Activated CD4-positive, alpha-beta T cell treated with anti-CD3 and anti-CD28 coated beads for 36 hours (primary cell): ENCODE measurements at regions not wholly inside any gene's neighbourhood (a gene's known extent, or its start where the extent isn't known, plus 50 kb on each side); places are given as distances from the start of the nearest gene placed in this dataset.
A peak's percentile ranks its signal among the peaks of the same experiment; 100 is the strongest.
"Not testable (repeated sequence)": the region's sequence is repeated elsewhere in the genome, so short reads cannot be mapped to it uniquely, and the experiment has no call there.

Experiments
- ATAC-seq: fragments of 200-7000 bp; cut with Tn5 transposase; one replicate; pipeline ENCODE4 v1.10.0; 2021; ENCODE audit warnings: mild to moderate bottlenecking, moderate library complexity
- CTCF ChIA-PET: fragments of 350-600 bp; sonication (Branson Sonifier 250); formaldehyde crosslinking; loops from one replicate; lab custom pipeline; 2021; ENCODE audit warnings: antibody characterized with exemption; lab: Charles Lee
- POLR2A ChIA-PET: fragments of 350-600 bp; sonication (Branson Sonifier 250); formaldehyde crosslinking; loops from one replicate; lab custom pipeline; 2021; ENCODE audit warnings: antibody characterized with exemption, inconsistent platforms; lab: Charles Lee
- DNase-seq: peaks from one replicate; pipeline ENCODE4 v3.0.0-alpha.2; 2020
- H3K27ac Mint-ChIP-seq: one replicate; pipeline ENCODE4 v1.8.0; 2021; ENCODE audit warnings: mixed read lengths
- H3K27me3 Mint-ChIP-seq: one replicate; pipeline ENCODE4 v1.8.0; 2021; ENCODE audit warnings: mixed read lengths
- H3K36me3 Mint-ChIP-seq: one replicate; pipeline ENCODE4 v1.8.0; 2021; ENCODE audit warnings: low read depth, mixed read lengths
- H3K4me1 Mint-ChIP-seq: one replicate; pipeline ENCODE4 v1.8.0; 2021; ENCODE audit warnings: mixed read lengths
- H3K4me3 Mint-ChIP-seq: one replicate; pipeline ENCODE4 v1.8.0; 2021; ENCODE audit warnings: mild to moderate bottlenecking, moderate library complexity, mixed read lengths
- H3K9me3 Mint-ChIP-seq: one replicate; pipeline ENCODE4 v1.8.0; 2021; ENCODE audit warnings: low read depth, mixed read lengths
- intact Hi-C, 2 experiments: fragments of 100-400 bp; cut with DNase I in 1 of 2; cut with micrococcal nuclease in 1 of 2; formaldehyde crosslinking; loops; one replicate each; pipeline versions ENCODE4 v1.14.2 to v1.15.1; 2022 to 2024; cut with DNase I, micrococcal nuclease

GRCh38 chr3:170814822-170815221 lies 55.2 kb downstream of the RPL22L1 start:
- Mint-ChIP-seq H3K27me3 (no peaks in the 10 kb centered on the region), H3K27ac (no peak overlapping the region), H3K9me3 (no peaks in the 10 kb centered on the region), H3K36me3 (no peaks in the 10 kb centered on the region), H3K4me1 (no peaks in the 10 kb centered on the region), H3K4me3 (no peak overlapping the region)
- ATAC-seq (no peak), DNase-seq (no peak)
- intact Hi-C loops, result loop anchor here in 1 of 2 experiments (5.0 to 10.0 kb wide), 4 partner anchors 123 to 1053 kb away; partner anchors contain the start of gene PHC3
- ChIA-PET CTCF (interaction anchor here (0.6 to 1.3 kb wide), 4 partner anchors 14 to 401 kb away, joined by 3 to 6 read pairs (median 4); no protein-coding TSS in a partner anchor), POLR2A (no interaction called here)

DNA sequence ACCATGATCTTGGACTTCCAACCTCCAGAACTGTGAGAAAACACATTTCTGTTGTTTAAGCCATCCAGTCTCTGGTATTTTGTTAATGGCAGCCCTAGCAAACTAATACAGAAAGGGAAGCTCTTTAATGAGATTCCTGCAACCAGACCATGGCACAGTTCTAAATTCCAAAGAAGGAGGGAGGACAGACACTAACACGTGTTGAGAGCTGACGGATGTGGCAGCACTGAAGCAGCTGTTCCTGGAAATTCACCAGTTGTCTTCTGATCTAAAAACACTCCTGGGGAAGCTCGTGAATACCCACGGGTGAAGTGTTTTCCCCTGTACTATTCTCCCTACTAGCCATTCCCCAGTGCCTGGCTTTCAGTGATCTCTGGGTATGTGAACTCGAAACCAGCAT lies 56.7 kb downstream of the RPL22L1 start:
- Mint-ChIP-seq H3K4me3 (no peak overlapping the region), H3K27ac (no peak overlapping the region), H3K27me3 (no peaks in the 10 kb centered on the region), H3K36me3 (no peaks in the 10 kb centered on the region), H3K4me1 (peaks cover 4% of the 10 kb centered on the region), H3K9me3 (no peaks in the 10 kb centered on the region)
- ChIA-PET CTCF (interaction anchor here (0.6 to 5.2 kb wide), 11 partner anchors 10 to 430 kb away, joined by 3 to 81 read pairs (median 4); no protein-coding TSS in a partner anchor), POLR2A (no interaction called here)
- ATAC-seq, result no peak
- intact Hi-C loops, result loop anchor here in 1 of 2 experiments (5.0 to 10.0 kb wide), 4 partner anchors 121 to 1051 kb away; partner anchors contain the start of gene PHC3
- no peak for DNase-seq

- ChIA-PET POLR2A (no interaction called here), CTCF (interaction anchor here (0.6 to 5.2 kb wide), 51 partner anchors 9 to 1662 kb away, joined by 3 to 81 read pairs (median 3); no protein-coding TSS in a partner anchor)
- Mint-ChIP-seq H3K27me3 (no peaks in the 10 kb centered on the region), H3K4me3 (no peak overlapping the region), H3K27ac (no peak overlapping the region), H3K36me3 (no peaks in the 10 kb centered on the region), H3K4me1 (peaks cover 4% of the 10 kb centered on the region), H3K9me3 (no peaks in the 10 kb centered on the region)
- peak; percentile 88 for ATAC-seq
- peak; percentile 77 for DNase-seq
- intact Hi-C loops, result loop anchor here (1.0 to 10.0 kb wide), 6 partner anchors 120 to 1050 kb away; partner anchors contain the start of gene PHC3 (in 1 of the 2)
These were observed 57.9 kb downstream of the RPL22L1 start for GRCh38 chr3:170811928-170812591.

DNA sequence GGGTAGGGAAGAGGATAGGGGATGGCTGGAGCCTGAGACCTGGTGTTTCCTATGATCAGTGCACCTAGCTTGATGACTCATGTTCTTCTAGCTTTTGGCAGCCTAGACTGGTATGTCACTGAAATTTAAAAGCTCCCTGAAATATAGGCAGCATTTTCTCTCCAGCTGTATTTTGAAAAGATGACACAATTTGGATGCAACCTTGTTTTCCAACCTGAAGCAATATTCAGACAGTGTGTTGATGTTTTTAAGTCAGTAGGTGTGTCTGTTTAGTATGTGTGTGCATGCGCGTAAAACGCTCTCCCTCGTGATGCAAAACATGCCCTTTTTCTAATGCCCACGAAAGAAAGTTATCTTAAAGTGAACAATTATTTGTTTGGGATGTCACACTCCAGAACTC lies 58.5 kb downstream of the RPL22L1 start:
- DNase-seq (no peak), ATAC-seq (no peak)
- CTCF ChIA-PET, result interaction anchor here (0.6 to 5.2 kb wide), 45 partner anchors 9 to 1663 kb away, joined by 3 to 81 read pairs (median 3); no protein-coding TSS in a partner anchor
- no peak overlapping the region for H3K4me3 Mint-ChIP-seq
- H3K27me3 Mint-ChIP-seq, result no peaks in the 10 kb centered on the region
- no peaks in the 10 kb centered on the region for H3K36me3 Mint-ChIP-seq
- intact Hi-C loops, result loop anchor here in 1 of 2 experiments (5.0 to 10.0 kb wide), 4 partner anchors 119 to 1049 kb away; partner anchors contain the start of gene PHC3
- POLR2A ChIA-PET, result no interaction called here
- no peak overlapping the region for H3K27ac Mint-ChIP-seq
- peaks cover 4% of the 10 kb centered on the region for H3K4me1 Mint-ChIP-seq
- H3K9me3 Mint-ChIP-seq, result no peaks in the 10 kb centered on the region

GRCh38 chr3:170809975-170810357 lies 60.0 kb downstream of the RPL22L1 start:
- H3K36me3 Mint-ChIP-seq, result no peaks in the 10 kb centered on the region
- POLR2A ChIA-PET, result no interaction called here
- H3K9me3 Mint-ChIP-seq, result no peaks in the 10 kb centered on the region
- CTCF ChIA-PET, result interaction anchor here (0.6 to 5.2 kb wide), 11 partner anchors 10 to 900 kb away, joined by 3 to 81 read pairs (median 4); no protein-coding TSS in a partner anchor
- intact Hi-C loops, result loop anchor here in 1 of 2 experiments (5.0 to 10.0 kb wide), 4 partner anchors 118 to 1048 kb away; partner anchors contain the start of gene PHC3
- no peak for DNase-seq
- H3K4me3 Mint-ChIP-seq, result no peak overlapping the region
- H3K27me3 Mint-ChIP-seq, result peaks cover 6% of the 10 kb centered on the region
- ATAC-seq, result no peak
- H3K27ac Mint-ChIP-seq, result no peak overlapping the region
- peaks cover 4% of the 10 kb centered on the region for H3K4me1 Mint-ChIP-seq

DNA sequence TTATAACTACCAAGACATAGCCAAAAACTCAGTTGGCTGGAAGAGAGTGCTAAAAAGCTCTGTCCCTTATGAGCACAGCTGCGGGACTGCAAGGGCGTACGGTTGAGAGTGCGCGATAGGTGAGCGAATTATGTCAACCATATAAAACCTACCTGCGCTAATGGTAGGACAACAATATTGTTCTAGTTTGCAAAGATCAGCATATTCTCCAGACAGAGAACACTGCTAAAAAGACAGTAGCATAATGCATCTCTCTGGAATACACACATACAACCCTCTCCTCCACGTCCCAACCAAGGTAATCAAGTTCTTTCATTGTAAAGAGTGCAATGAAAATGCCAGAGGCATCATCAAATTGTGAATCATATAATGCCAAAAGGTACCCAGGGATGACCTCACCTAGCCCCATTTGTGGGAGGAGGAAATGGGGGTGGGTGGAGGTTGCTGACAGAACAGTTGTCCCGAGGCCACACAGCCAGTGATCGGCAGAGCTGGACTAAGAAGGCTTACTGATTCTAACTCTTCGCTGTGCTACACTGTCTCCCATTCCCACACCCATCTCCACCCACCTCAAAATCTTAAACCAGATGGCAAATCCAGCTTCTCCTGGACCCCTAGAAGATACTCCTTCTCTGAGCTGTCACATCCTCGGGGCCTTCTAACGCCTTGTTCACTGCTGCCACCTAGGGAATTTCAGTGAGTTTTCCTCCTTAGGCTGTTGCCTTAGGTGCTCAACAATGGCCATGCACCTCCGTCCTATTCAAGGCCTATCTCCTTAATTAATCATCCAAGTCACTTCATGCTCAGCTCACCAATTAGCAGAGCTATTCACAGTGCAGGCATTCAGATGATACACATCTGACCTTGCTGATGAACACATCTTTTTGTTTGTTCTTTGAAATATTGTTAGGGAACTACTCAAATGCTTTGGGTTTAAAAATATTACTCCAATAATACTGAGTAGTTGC lies 60.7 kb downstream of the RPL22L1 start:
- ChIA-PET POLR2A (no interaction called here), CTCF (interaction anchor here (0.5 to 5.2 kb wide), 7 partner anchors 28 to 1046 kb away, joined by 3 to 81 read pairs (median 3); no protein-coding TSS in a partner anchor)
- Mint-ChIP-seq H3K27me3 (peaks cover 12% of the 10 kb centered on the region), H3K4me3 (no peak overlapping the region), H3K27ac (no peak overlapping the region), H3K4me1 (peaks cover 4% of the 10 kb centered on the region), H3K9me3 (no peaks in the 10 kb centered on the region), H3K36me3 (no peaks in the 10 kb centered on the region)
- intact Hi-C loops, result no loop called here
- ATAC-seq (peak; percentile 44), DNase-seq (peak; percentile 24)

GRCh38 chr3:170808041-170808440 lies 62.0 kb downstream of the RPL22L1 start:
- DNase-seq (no peak), ATAC-seq (no peak)
- H3K9me3 Mint-ChIP-seq, result no peaks in the 10 kb centered on the region
- intact Hi-C loops, result no loop called here
- no peaks in the 10 kb centered on the region for H3K36me3 Mint-ChIP-seq
- ChIA-PET POLR2A (no interaction called here), CTCF (interaction anchor here (5.2 kb wide), 1 partner anchor 396 kb away, joined by 81 read pairs; no protein-coding TSS in a partner anchor)
- no peak overlapping the region for H3K27ac Mint-ChIP-seq
- H3K4me1 Mint-ChIP-seq, result peaks cover 4% of the 10 kb centered on the region
- H3K27me3 Mint-ChIP-seq, result peaks cover 15% of the 10 kb centered on the region
- H3K4me3 Mint-ChIP-seq, result no peak overlapping the region

GRCh38 chr3:170806676-170807075 lies 63.3 kb downstream of the RPL22L1 start:
- Mint-ChIP-seq H3K4me1 (peaks cover 4% of the 10 kb centered on the region), H3K36me3 (no peaks in the 10 kb centered on the region), H3K27me3 (peaks cover 15% of the 10 kb centered on the region), H3K27ac (no peak overlapping the region), H3K9me3 (no peaks in the 10 kb centered on the region), H3K4me3 (no peak overlapping the region)
- CTCF ChIA-PET, result no interaction called here
- POLR2A ChIA-PET, result no interaction called here
- ATAC-seq, result no peak
- DNase-seq, result no peak
- intact Hi-C loops, result no loop called here

- POLR2A ChIA-PET, result no interaction called here
- Mint-ChIP-seq H3K27ac (no peak overlapping the region), H3K36me3 (no peaks in the 10 kb centered on the region), H3K4me3 (no peak overlapping the region), H3K9me3 (no peaks in the 10 kb centered on the region), H3K4me1 (peaks cover 4% of the 10 kb centered on the region), H3K27me3 (peaks cover 15% of the 10 kb centered on the region)
- intact Hi-C loops, result no loop called here
- DNase-seq, result no peak
- CTCF ChIA-PET, result interaction anchor here (0.6 kb wide), 1 partner anchor 82 kb away, joined by 3 read pairs; no protein-coding TSS in a partner anchor
- ATAC-seq, result no peak
These were observed 63.9 kb downstream of the RPL22L1 start for GRCh38 chr3:170806141-170806540.

- CTCF ChIA-PET, result interaction anchor here (0.6 kb wide), 1 partner anchor 81 kb away, joined by 3 read pairs; no protein-coding TSS in a partner anchor
- DNase-seq, H3K27ac Mint-ChIP-seq, H3K4me3 Mint-ChIP-seq, intact Hi-C loops, ATAC-seq, H3K4me1 Mint-ChIP-seq, H3K36me3 Mint-ChIP-seq, POLR2A ChIA-PET, H3K9me3 Mint-ChIP-seq: not testable (repeated sequence)
- H3K27me3 Mint-ChIP-seq, result peaks cover 15% of the 10 kb centered on the region
These were observed 64.7 kb downstream of the RPL22L1 start for GRCh38 chr3:170805296-170805695.

GRCh38 chr3:170804634-170805033 lies 65.4 kb downstream of the RPL22L1 start:
- H3K27ac Mint-ChIP-seq, H3K4me1 Mint-ChIP-seq, intact Hi-C loops, DNase-seq, ATAC-seq, H3K4me3 Mint-ChIP-seq, H3K9me3 Mint-ChIP-seq, H3K36me3 Mint-ChIP-seq: not testable (repeated sequence)
- peaks cover 15% of the 10 kb centered on the region for H3K27me3 Mint-ChIP-seq
- CTCF ChIA-PET, result interaction anchor here (1.2 kb wide), 1 partner anchor 51 kb away, joined by 3 read pairs; no protein-coding TSS in a partner anchor
- POLR2A ChIA-PET, result interaction anchor here (0.6 kb wide), 1 partner anchor 1553 kb away, joined by 4 read pairs; no protein-coding TSS in a partner anchor
